Osteoblast (primary cell): ENCODE measurements at regions not wholly inside any gene's neighbourhood (a gene's known extent, or its start where the extent isn't known, plus 50 kb on each side); places are given as distances from the start of the nearest gene placed in this dataset.

ENCODE experiments used
- DNase-seq: peaks from one replicate; pipeline ENCODE4 v3.0.0; 2011; ENCODE audit warnings: low spot score, mixed read lengths; ENCODE audit not compliant: insufficient read length; ENCODE audit errors: missing footprints
- H2AFZ ChIP-seq: 2 replicates; pipeline ENCODE4 v1.6.0; 2011; ENCODE audit warnings: mild to moderate bottlenecking, low read length
- H3K27ac ChIP-seq: 2 replicates; pipeline ENCODE4 v1.5.1; 2011; ENCODE audit warnings: mild to moderate bottlenecking, low read depth, low read length, moderate library complexity
- H3K27me3 ChIP-seq: 2 replicates; pipeline ENCODE4 v1.6.0; 2012; ENCODE audit warnings: mild to moderate bottlenecking, control low read depth, inconsistent platforms, low read length, moderate library complexity; ENCODE audit not compliant: insufficient read depth
- H3K36me3 ChIP-seq: 2 replicates; pipeline ENCODE4 v1.5.1; 2011; ENCODE audit warnings: mild to moderate bottlenecking, low read length, control low read depth, moderate library complexity; ENCODE audit not compliant: insufficient read depth
- H3K4me1 ChIP-seq: 2 replicates; pipeline ENCODE4 v1.5.1; 2011; ENCODE audit warnings: mild to moderate bottlenecking, low read length, control low read depth, moderate library complexity; ENCODE audit not compliant: insufficient read depth
- H3K4me2 ChIP-seq: 2 replicates; pipeline ENCODE4 v1.6.0; 2011; ENCODE audit warnings: mild to moderate bottlenecking, low read length; ENCODE audit not compliant: insufficient read depth
- H3K4me3 ChIP-seq: fragments of 200-600 bp; sonication (generic); 3 replicates; pipeline ENCODE4 v1.5.1; 2012; ENCODE audit warnings: mild to moderate bottlenecking, low read length, inconsistent platforms; ENCODE audit not compliant: insufficient read depth
- H3K79me2 ChIP-seq: 2 replicates; pipeline ENCODE4 v1.6.0; 2012; ENCODE audit warnings: mild to moderate bottlenecking, low read length, control low read depth, inconsistent platforms; ENCODE audit not compliant: insufficient read depth
- H3K9me3 ChIP-seq: 2 replicates; pipeline ENCODE4 v1.5.1; 2011; ENCODE audit warnings: low read depth, low read length, control low read depth
- H4K20me1 ChIP-seq: 2 replicates; pipeline ENCODE4 v1.6.0; 2012; ENCODE audit warnings: mild to moderate bottlenecking, low read length, control low read depth; ENCODE audit not compliant: insufficient read depth
- CTCF ChIP-seq: IDR thresholded peaks from 2 replicates; pipeline ENCODE4 v1.5.1; 2011; ENCODE audit warnings: mild to moderate bottlenecking, low read depth, low read length, moderate library complexity; ENCODE audit errors: extremely low read depth

GRCh38 chr4:58871509-58871908 is 1761.3 kb upstream of the IGFBP7 start:
- no peak for DNase-seq
- H3K27me3 ChIP-seq = no peaks in the 10 kb centered on the region
- no peaks in the 10 kb centered on the region for H3K36me3 ChIP-seq
- no peak overlapping the region for H2AFZ ChIP-seq
- no peaks in the 10 kb centered on the region for H3K4me1 ChIP-seq
- H3K9me3 ChIP-seq = no peaks in the 10 kb centered on the region
- no peak overlapping the region for H3K27ac ChIP-seq
- no peaks in the 10 kb centered on the region for H3K79me2 ChIP-seq
- H3K4me2 ChIP-seq = no peak overlapping the region
- no peaks in the 10 kb centered on the region for H4K20me1 ChIP-seq
- H3K4me3 ChIP-seq = no peak overlapping the region
- TF ChIP-seq CTCF = no peak

- no peak overlapping the region for H3K4me3 ChIP-seq
- no peaks in the 10 kb centered on the region for H3K9me3 ChIP-seq
- no peak for DNase-seq
- no peak overlapping the region for H3K4me2 ChIP-seq
- no peak for TF ChIP-seq CTCF
- no peak overlapping the region for H2AFZ ChIP-seq
- no peaks in the 10 kb centered on the region for H3K79me2 ChIP-seq
- H3K36me3 ChIP-seq = no peaks in the 10 kb centered on the region
- no peaks in the 10 kb centered on the region for H4K20me1 ChIP-seq
- no peak overlapping the region for H3K27ac ChIP-seq
- no peaks in the 10 kb centered on the region for H3K27me3 ChIP-seq
- no peaks in the 10 kb centered on the region for H3K4me1 ChIP-seq
These were observed 1738.8 kb upstream of the IGFBP7 start for GRCh38 chr4:58849026-58849425.

- no peak for DNase-seq
- H4K20me1 ChIP-seq = no peaks in the 10 kb centered on the region
- no peak overlapping the region for H3K4me3 ChIP-seq
- H3K4me2 ChIP-seq = no peak overlapping the region
- no peaks in the 10 kb centered on the region for H3K9me3 ChIP-seq
- H3K27ac ChIP-seq = no peak overlapping the region
- H3K79me2 ChIP-seq = no peaks in the 10 kb centered on the region
- H3K27me3 ChIP-seq = no peaks in the 10 kb centered on the region
- no peaks in the 10 kb centered on the region for H3K4me1 ChIP-seq
- TF ChIP-seq CTCF = no peak
- no peaks in the 10 kb centered on the region for H3K36me3 ChIP-seq
- no peak overlapping the region for H2AFZ ChIP-seq
These were observed 1733.3 kb upstream of the IGFBP7 start for GRCh38 chr4:58843455-58843854.

GRCh38 chr4:58833126-58833525 is 1722.9 kb upstream of the IGFBP7 start:
- Histone ChIP-seq H3K4me2 (no peak overlapping the region), H3K79me2 (no peaks in the 10 kb centered on the region), H3K4me1 (no peaks in the 10 kb centered on the region), H3K36me3 (no peaks in the 10 kb centered on the region), H3K4me3 (no peak overlapping the region), H3K27me3 (no peaks in the 10 kb centered on the region), H4K20me1 (no peaks in the 10 kb centered on the region), H3K9me3 (no peaks in the 10 kb centered on the region), H3K27ac (no peak overlapping the region), H2AFZ (no peak overlapping the region)
- DNase-seq = no peak
- TF ChIP-seq CTCF = no peak
